LNCaP clone FGC (cell line): ENCODE measurements at regions not wholly inside any gene's neighbourhood (a gene's known extent, or its start where the extent isn't known, plus 50 kb on each side); places are given as distances from the start of the nearest gene placed in this dataset.

Experiments
- DNase-seq: peaks from one replicate; pipeline ENCODE4 v3.0.0-alpha.2; 2011; ENCODE audit warnings: low read depth
- H3K4me3 ChIP-seq: 2 replicates; pipeline ENCODE4 v1.5.1; 2011; ENCODE audit warnings: mild to moderate bottlenecking, low read depth, low read length, control low read depth
- TF ChIP-seq, protein P1 (sequence below): IDR thresholded peaks from 2 replicates; pipeline ENCODE4 v1.5.1; 2012; ENCODE audit warnings: mild to moderate bottlenecking; ENCODE audit not compliant: control insufficient read depth, insufficient read depth; ENCODE audit errors: extremely low read depth

- TF ChIP-seq, protein P1, sequence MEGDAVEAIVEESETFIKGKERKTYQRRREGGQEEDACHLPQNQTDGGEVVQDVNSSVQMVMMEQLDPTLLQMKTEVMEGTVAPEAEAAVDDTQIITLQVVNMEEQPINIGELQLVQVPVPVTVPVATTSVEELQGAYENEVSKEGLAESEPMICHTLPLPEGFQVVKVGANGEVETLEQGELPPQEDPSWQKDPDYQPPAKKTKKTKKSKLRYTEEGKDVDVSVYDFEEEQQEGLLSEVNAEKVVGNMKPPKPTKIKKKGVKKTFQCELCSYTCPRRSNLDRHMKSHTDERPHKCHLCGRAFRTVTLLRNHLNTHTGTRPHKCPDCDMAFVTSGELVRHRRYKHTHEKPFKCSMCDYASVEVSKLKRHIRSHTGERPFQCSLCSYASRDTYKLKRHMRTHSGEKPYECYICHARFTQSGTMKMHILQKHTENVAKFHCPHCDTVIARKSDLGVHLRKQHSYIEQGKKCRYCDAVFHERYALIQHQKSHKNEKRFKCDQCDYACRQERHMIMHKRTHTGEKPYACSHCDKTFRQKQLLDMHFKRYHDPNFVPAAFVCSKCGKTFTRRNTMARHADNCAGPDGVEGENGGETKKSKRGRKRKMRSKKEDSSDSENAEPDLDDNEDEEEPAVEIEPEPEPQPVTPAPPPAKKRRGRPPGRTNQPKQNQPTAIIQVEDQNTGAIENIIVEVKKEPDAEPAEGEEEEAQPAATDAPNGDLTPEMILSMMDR: no peak
- no peak for DNase-seq
- no peak overlapping the region for H3K4me3 ChIP-seq
Measured at GRCh38 chr12:41772478-41772877, 372.2 kb downstream of the GXYLT1 start.

DNA sequence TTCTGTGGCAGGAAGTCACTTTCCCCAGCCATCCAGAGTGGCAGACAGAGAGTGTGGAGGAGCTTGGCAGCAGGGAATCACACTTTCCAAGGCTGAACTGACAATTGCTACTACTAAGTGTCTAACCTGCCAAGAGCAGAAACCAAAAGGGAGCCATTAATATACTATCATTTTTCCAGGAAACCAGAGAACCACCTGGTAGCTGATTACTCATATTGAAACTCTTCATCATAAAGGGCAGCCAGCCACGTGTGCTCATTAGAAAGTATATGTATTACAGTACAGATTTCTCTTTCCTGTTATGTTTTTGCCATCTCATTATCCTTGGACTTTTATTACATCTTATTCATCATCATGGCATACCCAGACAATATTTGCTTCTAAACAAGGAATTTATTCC lies 374.9 kb downstream of the GXYLT1 start:
- DNase-seq: no peak

DNA sequence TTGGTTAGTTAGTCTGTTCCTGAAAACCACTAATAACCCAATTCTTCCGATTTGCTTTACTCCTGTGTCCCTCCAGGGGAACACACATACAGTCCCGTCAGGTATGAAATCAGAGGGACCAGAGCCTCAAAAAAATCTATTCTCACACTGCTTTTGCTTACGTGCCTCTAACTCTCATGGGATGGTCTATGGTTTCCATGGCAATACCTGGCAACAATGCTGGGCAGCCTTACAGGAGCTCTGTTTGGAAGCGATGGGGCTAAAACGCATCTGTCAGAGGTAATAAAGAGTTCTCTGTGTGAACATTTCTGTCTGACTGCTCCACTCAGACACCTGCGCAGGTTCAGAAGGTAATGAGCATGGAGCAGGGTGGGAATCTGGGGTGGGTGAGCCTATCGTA lies 376.2 kb downstream of the GXYLT1 start:
- DNase-seq: no peak
- no peak overlapping the region for H3K4me3 ChIP-seq
- TF ChIP-seq, protein P1: no peak

More for the DNA sequence above, 374.9 kb downstream of the GXYLT1 start:
- TF ChIP-seq, protein P1: no peak
- no peak overlapping the region for H3K4me3 ChIP-seq

DNA sequence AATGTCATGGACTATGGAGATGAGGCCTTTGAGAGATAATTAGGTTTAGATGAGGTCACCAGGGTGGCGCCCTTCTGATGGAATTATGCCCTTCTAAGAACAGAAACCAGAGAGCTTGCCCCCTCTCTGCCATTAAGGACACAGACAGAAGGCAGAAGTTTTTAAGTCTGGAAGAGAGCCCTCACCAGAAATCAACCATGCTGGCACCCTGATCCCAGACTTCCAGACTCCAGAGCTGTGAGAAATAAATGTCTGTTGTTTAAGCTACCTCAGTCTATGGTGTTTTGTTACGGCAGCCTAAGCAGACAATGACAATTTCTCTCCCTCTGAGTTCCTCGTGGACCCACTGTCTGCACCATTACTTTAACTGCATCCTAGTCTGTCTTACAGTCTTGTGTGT lies 382.0 kb downstream of the GXYLT1 start:
- DNase-seq: no peak
- TF ChIP-seq, protein P1: no peak
- H3K4me3 ChIP-seq: no peak overlapping the region

DNA sequence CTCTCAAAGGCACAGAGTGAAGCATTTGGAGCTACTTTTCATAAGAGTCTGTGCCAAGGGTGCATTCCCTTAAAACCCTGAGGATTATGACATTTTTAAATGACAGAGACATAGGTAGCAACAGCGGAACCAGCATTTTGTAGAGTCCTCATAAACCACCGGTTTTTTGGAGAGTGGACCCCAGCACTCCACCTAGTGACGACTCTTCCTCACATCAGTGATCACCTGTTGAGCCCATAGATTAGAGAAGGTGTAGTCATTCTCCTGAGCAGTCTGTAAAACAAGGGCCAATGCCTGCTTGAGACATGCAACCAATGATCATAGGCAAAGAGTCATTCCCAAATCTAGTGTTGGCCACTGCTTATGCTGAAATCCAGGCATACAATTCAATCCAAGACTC lies 399.1 kb downstream of the GXYLT1 start:
- TF ChIP-seq, protein P1: no peak
- DNase-seq: no peak
- H3K4me3 ChIP-seq: no peak overlapping the region

DNA sequence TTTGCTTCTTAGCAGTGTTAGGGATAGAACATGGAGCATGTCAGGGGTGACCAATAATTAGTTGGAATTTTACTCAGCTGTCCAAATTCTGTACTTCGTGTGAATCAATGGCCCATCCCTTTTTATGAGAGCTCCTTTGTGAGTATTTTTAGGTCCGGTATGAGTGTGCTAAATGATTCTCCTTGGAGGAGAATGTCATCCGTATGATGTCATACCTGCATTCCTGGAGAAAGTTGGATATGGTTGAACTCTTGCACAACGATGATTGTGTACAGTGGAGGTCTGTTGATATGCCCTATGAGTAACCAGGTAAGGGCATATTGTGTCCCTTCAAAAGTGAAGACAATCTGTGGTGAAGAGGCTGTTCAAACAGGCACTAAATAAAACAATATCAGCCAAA lies 400.8 kb downstream of the GXYLT1 start:
- no peak overlapping the region for H3K4me3 ChIP-seq
- no peak for DNase-seq
- TF ChIP-seq, protein P1: no peak

GRCh38 chr12:41739066-41739465 lies 405.6 kb downstream of the GXYLT1 start:
- DNase-seq: no peak
- H3K4me3 ChIP-seq: no peak overlapping the region
- TF ChIP-seq, protein P1: no peak
